Keratinocyte (primary cell): ENCODE measurements at regions not wholly inside any gene's neighbourhood (a gene's known extent, or its start where the extent isn't known, plus 50 kb on each side); places are given as distances from the start of the nearest gene placed in this dataset.

Source experiments
- DNase-seq: peaks from one replicate; pipeline ENCODE4 v3.0.0-alpha.2; 2011; ENCODE audit warnings: low read depth, missing footprints, low spot score
- FAIRE-seq: peaks from 2 replicates; lab custom pipeline; 2011; peaks lifted over from hg19 to GRCh38; lab: Jason Lieb, UNC
- H2AFZ ChIP-seq: 2 replicates; pipeline ENCODE4 v1.6.0; 2012; ENCODE audit warnings: low read length, control low read depth, inconsistent platforms; ENCODE audit not compliant: control insufficient read depth
- H3K27ac ChIP-seq: 2 replicates; pipeline ENCODE4 v1.5.1; 2011; ENCODE audit warnings: low read length; ENCODE audit not compliant: control insufficient read depth, insufficient read depth
- H3K27me3 ChIP-seq: 3 replicates; pipeline ENCODE4 v1.6.0; 2011; ENCODE audit warnings: low read length; ENCODE audit not compliant: control insufficient read depth, insufficient read depth; ENCODE audit errors: extremely low read depth
- H3K36me3 ChIP-seq, 2 experiments: 2 replicates in 1 of 2; 3 replicates in 1 of 2; pipeline ENCODE4 v1.5.1; 2011; ENCODE audit warnings: low read length in 2 of 2, mild to moderate bottlenecking in 1 of 2; ENCODE audit not compliant: control insufficient read depth in 2 of 2, insufficient read depth in 2 of 2; ENCODE audit errors: extremely low read depth in 1 of 2
- H3K4me1 ChIP-seq: 3 replicates; pipeline ENCODE4 v1.5.1; 2011; ENCODE audit warnings: low read length; ENCODE audit not compliant: control insufficient read depth, insufficient read depth; ENCODE audit errors: extremely low read depth
- H3K4me2 ChIP-seq: 3 replicates; pipeline ENCODE4 v1.6.0; 2011; ENCODE audit warnings: low read depth, low read length; ENCODE audit not compliant: control insufficient read depth, insufficient read depth; ENCODE audit errors: extremely low read depth
- H3K4me3 ChIP-seq, 3 experiments: fragments of 200-600 bp in 1 of 3; sonication (generic) in 1 of 3; 2 replicates in 2 of 3; 3 replicates in 1 of 3; pipeline ENCODE4 v1.5.1; 2011 to 2016; ENCODE audit warnings: low read length in 3 of 3, mild to moderate bottlenecking in 3 of 3, control low read depth in 2 of 3, inconsistent platforms in 1 of 3, low read depth in 1 of 3, mixed read lengths in 1 of 3, mixed run types in 1 of 3, moderate library complexity in 1 of 3; ENCODE audit not compliant: control insufficient read depth in 2 of 3, insufficient read depth in 2 of 3; ENCODE audit errors: extremely low read depth in 1 of 3
- H3K79me2 ChIP-seq: 2 replicates; pipeline ENCODE4 v1.6.0; 2012; ENCODE audit warnings: low read length; ENCODE audit not compliant: control insufficient read depth, insufficient read depth
- H3K9ac ChIP-seq: 3 replicates; pipeline ENCODE4 v1.6.0; 2011; ENCODE audit warnings: low read length; ENCODE audit not compliant: control insufficient read depth, insufficient read depth; ENCODE audit errors: extremely low read depth
- H3K9me1 ChIP-seq: 3 replicates; pipeline ENCODE4 v1.6.0; 2011; ENCODE audit warnings: low read length; ENCODE audit not compliant: control insufficient read depth, insufficient read depth; ENCODE audit errors: extremely low read depth
- H3K9me3 ChIP-seq: 2 replicates; pipeline ENCODE4 v1.5.1; 2012; ENCODE audit warnings: low read depth, low read length; ENCODE audit not compliant: control insufficient read depth
- H4K20me1 ChIP-seq: 3 replicates; pipeline ENCODE4 v1.6.0; 2011; ENCODE audit warnings: low read length; ENCODE audit not compliant: control insufficient read depth, insufficient read depth; ENCODE audit errors: extremely low read depth
- EZH2 ChIP-seq: IDR thresholded peaks from one replicate; pipeline ENCODE4 v1.6.1; 2012; ENCODE audit warnings: inconsistent platforms, mild to moderate bottlenecking, low read length, moderate library complexity
- dilution Hi-C: fragments of 300-500 bp; cut with MboI; formaldehyde crosslinking; loops from one replicate; pipeline ENCODE4 v1.7.0; 2020; ENCODE audit warnings: low sequenced_read_pairs; ENCODE audit not compliant: extremely low pct_ligation_motif_present
- TF ChIP-seq, protein P1 (sequence below), 3 experiments: IDR thresholded peaks in 1 of 3; conservative IDR thresholded peaks in 1 of 3; optimal IDR thresholded peaks in 1 of 3; 2 replicates in 2 of 3; 3 replicates in 1 of 3; pipeline versions ENCODE3 to v1.5.1; 2011; ENCODE audit warnings: low read length in 3 of 3, mild to moderate bottlenecking in 3 of 3, moderate library complexity in 2 of 3, control low read depth in 1 of 3, inconsistent platforms in 1 of 3; ENCODE audit not compliant: insufficient read depth in 2 of 3; ENCODE audit errors: extremely low read depth in 1 of 3

DNA sequence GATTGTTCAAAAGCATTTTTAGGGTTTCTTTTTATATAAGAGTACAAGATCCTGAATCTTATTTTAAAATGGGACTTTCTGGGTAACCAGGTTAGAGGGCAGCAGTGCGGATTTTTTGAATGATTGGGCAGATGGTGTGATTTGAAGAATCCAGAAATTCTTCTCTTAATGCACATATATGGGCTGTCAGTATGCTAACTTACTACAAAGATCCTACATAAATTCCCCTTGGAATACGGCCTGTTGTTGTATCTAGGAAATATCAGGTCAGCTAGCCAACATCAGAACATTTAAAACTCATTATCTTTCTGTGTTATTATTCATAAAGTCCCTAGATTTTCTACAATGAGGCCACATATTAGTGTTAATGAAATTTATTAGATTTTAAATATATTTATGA, 229.6 kb upstream of the TPRG1 start:
- no peaks in the 10 kb centered on the region for H3K36me3 ChIP-seq
- H3K4me1 ChIP-seq: peaks cover 6% of the 10 kb centered on the region
- no peaks in the 10 kb centered on the region for H3K9me1 ChIP-seq
- H3K9me3 ChIP-seq: no peaks in the 10 kb centered on the region
- no peak for DNase-seq
- FAIRE-seq: no peak
- H3K27ac ChIP-seq: no peak overlapping the region
- no peaks in the 10 kb centered on the region for H3K27me3 ChIP-seq
- H3K4me3 ChIP-seq: no peak overlapping the region
- no peaks in the 10 kb centered on the region for H4K20me1 ChIP-seq
- H3K9ac ChIP-seq: no peak overlapping the region
- TF ChIP-seq, protein P1, sequence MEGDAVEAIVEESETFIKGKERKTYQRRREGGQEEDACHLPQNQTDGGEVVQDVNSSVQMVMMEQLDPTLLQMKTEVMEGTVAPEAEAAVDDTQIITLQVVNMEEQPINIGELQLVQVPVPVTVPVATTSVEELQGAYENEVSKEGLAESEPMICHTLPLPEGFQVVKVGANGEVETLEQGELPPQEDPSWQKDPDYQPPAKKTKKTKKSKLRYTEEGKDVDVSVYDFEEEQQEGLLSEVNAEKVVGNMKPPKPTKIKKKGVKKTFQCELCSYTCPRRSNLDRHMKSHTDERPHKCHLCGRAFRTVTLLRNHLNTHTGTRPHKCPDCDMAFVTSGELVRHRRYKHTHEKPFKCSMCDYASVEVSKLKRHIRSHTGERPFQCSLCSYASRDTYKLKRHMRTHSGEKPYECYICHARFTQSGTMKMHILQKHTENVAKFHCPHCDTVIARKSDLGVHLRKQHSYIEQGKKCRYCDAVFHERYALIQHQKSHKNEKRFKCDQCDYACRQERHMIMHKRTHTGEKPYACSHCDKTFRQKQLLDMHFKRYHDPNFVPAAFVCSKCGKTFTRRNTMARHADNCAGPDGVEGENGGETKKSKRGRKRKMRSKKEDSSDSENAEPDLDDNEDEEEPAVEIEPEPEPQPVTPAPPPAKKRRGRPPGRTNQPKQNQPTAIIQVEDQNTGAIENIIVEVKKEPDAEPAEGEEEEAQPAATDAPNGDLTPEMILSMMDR (optimal IDR thresholded peaks at IDR 0.05 in 1 of 3, IDR thresholded peaks at IDR 0.05 in 1 of 3, conservative IDR thresholded peaks at IDR 0.05 in 1 of 3; ENCODE audit: extremely low read depth in 1 of 3, insufficient read depth in 2 of 3, low read length in 3 of 3): no peak
- no peak for TF ChIP-seq EZH2
- no peaks in the 10 kb centered on the region for H3K79me2 ChIP-seq
- no peak overlapping the region for H3K4me2 ChIP-seq
- H2AFZ ChIP-seq: no peak overlapping the region
- dilution Hi-C loops: loop anchor here (25.0 kb wide), 1 partner anchor 1205 kb away; the partner anchor contains the start of gene BCL6

DNA sequence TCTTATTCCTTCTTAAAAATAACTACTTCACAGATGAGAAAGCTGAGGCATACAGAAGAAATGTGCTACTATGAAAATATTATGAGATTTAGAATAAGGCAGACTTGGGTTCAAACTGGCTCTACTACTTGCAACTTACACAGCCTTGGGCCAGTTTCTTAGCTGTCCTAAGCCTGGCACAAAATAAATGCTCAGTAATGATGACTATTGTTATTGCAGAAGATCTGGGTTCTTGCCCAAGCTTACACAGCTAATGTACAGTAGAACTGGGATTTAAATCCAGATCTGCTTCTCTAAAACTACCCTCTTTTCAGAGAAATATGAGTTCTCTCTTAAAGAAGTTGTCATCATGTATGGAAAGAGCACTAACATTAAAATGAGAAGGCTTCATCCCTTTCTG, 228.2 kb upstream of the TPRG1 start:
- Histone ChIP-seq H3K4me3 (no peak overlapping the region), H2AFZ (no peak overlapping the region), H3K36me3 (no peaks in the 10 kb centered on the region), H3K4me1 (peaks cover 15% of the 10 kb centered on the region), H3K4me2 (no peak overlapping the region), H4K20me1 (no peaks in the 10 kb centered on the region), H3K9ac (no peak overlapping the region), H3K9me3 (no peaks in the 10 kb centered on the region), H3K79me2 (no peaks in the 10 kb centered on the region), H3K27ac (no peak overlapping the region), H3K27me3 (no peaks in the 10 kb centered on the region), H3K9me1 (no peaks in the 10 kb centered on the region)
- TF ChIP-seq, protein P1 (optimal IDR thresholded peaks at IDR 0.05 in 1 of 3, IDR thresholded peaks at IDR 0.05 in 1 of 3, conservative IDR thresholded peaks at IDR 0.05 in 1 of 3; ENCODE audit: extremely low read depth in 1 of 3, insufficient read depth in 2 of 3, low read length in 3 of 3): no peak
- no peak for TF ChIP-seq EZH2
- DNase-seq (no peak), FAIRE-seq (no peak)
- dilution Hi-C loops: loop anchor here (25.0 kb wide), 1 partner anchor 1206 kb away; the partner anchor contains the start of gene BCL6
